ENCODE measurements at regions not wholly inside any gene's neighbourhood (a gene's known extent, or its start where the extent isn't known, plus 50 kb on each side); places are given as distances from the start of the nearest gene placed in this dataset.

DNA sequence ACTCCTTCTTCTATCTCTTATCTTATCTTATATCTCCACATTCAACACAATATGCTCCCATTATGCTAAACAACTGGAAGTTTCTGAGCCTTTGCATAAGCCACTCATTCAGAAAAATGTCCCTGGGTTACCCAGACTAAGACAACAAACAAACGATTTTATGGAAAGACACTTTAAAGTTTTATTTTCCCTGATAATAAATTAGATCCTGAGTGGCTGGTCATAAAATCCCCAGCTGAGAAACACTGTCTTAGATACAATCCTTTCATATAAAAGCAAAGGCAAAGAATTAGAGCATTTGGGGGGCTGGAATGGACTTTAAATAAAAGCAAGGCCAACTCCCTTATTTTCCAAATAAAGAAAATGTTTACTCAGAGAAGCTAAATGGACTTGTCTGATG lies 322.3 kb downstream of the GBE1 start:
- DNase-seq = no peak

DNA sequence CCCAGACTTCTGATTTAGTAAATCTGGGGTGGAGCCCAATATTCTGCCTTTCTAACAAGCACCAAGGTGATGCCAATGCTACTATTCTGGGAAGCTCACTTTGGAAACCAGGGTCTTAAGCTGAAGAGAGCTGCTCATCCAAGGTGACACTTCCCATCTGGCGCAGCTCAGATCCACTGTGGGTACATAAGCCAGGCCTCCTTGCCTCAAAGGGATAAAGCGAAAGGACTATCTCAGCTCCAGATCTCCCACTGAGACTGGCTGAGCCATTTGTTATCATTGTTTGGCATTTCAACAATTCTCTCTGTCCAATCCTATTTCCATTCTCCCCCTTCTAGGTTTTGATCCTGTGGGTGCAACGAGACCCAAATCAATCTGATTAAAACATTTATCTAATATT lies 323.8 kb downstream of the GBE1 start:
- no peak for DNase-seq

DNA sequence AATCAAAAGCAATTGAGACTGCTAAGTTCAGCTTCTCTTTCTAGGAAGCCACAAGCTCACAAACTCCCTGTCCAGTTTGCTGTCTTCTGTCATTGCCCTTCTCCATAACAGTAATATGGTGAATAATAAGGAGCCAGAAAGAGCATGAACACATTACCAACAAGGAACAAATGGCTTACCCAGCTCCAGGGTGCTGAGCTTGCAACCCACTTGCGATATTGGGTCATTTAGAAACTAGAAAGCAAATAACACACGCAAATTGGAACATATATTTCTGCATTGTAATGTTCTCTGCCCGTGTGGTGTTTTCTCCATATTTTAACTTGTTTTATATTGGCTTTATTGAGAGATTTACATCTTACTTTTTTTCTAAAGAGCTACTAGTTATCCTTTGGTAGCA lies 325.3 kb downstream of the GBE1 start:
- DNase-seq = no peak

DNA sequence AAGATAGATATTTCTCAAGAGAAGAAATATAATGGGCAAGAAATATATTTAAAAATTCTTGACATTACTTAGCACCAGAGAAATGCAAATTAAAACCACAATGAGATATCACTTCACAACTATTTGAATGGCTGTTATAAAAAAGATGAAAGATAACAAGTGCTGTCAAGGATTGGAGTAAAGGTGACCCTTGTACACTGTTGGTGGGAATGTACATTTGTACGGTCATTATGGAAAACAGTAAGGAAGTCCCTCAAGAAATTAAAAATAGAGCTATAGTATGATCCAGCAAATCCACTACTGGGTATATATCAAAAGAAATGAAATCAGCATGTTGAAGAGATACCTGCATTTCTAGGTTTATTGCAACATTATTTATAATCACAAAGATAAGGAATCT lies 326.4 kb downstream of the GBE1 start:
- DNase-seq = no peak

DNA sequence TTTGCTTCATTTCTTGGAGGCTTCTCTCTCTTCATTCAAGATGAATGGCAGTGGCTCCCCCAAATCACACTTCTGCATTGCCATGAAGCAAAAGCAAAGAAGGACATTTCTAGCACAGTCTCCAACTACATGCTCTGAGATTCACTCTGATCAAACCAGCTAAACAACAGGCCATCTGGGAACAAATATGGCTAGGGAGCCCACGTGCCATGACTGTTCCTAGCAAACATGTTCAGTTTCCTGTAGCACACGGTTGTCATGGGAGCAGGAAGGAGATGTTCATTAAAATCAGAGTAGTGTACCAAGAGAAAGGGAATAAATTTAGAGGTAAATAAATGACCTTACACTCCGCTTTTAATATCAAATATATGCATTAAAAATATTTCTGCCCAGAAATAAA lies 327.3 kb downstream of the GBE1 start:
- no peak for DNase-seq

DNA sequence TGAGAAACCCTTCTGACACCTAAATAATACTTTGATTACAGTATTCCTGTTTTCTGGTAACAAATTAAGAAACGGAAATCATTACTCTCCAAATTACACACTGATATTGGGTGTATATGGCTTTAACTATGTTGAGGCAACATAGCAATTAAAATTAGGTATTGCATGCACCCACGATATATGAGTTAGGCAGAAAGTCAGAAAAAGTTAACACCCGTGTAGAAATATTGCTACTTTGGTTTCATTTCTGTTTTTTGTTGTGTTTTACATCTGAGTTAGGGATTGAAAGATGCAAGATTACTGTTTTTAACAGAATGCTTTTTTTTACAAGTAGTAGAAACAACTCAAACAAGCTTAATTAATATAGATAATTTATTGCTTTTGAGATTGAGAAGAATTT lies 327.8 kb downstream of the GBE1 start:
- DNase-seq = no peak

DNA sequence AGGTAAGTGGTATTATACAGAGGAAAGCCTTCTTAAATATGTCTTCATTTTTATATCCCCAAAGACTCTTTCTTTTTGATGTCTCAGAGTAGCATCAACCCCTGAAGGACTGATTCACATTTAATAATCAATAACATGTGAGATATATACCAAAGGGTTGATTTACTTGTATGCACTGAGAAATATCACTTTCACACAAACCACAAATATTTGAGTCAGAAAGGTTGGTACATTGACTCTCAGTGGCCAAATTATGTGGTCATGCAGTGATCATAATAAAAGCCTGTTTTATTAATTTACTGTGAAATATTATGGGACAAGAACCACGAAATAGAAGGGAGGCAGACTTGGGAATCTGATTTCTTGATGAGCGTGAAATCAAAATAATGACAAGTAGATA lies 329.0 kb downstream of the GBE1 start:
- DNase-seq = no peak

DNA sequence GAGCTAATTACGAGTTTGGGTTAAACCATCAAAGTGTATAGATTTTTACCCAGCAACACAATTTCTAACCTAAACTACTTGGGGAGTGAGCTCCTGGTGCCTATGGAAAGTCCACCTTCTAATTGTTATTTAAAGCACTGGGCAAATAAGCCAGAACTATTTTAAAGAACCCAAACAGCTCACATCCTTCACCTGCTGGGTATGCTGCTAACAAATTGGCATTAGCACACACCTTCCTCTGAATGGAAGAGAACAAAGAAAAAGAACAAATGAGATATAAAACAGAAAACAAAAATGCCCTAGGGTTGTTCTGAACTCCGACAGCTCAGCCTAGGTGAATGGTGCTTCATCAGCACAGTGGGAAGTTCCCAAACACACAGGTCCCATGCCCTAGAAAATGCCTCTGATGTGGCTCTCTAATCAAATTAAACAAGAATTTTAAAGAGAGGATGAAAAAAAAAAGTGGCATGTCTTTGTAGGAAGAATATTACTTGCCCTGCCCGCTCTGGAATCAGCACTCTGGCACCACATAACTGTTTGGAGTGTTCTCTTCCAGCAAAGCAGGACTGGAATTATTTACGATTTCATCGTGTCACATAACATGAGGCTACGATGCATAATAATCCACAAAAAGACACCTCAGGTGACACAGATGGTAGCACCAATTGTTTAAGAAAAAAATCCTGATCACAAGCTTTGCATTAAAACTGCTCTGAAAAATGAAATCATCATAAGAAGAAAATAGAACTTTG lies 334.4 kb downstream of the GBE1 start:
- DNase-seq = no peak

DNA sequence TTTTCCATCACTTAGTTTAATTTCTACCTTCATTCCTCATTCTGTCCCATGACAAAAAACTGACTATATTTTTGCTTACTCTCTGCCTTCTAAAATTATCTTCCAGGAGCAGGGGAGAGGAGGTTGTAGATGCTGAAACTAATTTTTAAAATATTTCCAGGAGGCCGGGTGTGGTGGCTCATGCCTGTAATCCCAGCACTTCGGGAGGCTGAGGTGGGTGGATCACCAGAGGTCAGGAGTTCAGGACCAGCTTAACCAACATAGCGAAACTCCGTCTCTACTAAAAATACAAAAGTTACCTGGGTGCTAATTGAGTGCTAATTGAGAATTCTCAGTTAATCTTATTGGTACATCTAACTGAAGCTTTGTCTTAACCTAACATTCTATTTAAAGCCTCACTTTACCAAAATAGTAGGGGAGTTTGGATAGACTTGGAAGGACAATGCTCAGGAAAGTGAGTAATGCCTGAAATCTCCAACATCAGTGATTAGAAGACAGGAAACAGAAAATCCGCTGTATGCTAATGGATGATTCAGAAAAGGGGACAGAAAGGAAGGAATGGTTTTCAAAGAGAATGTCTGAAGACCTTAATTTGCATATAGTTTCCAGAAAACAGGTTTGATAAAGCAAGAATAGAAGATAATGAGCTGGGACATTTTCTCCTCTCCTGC lies 336.1 kb downstream of the GBE1 start:
- DNase-seq = no peak

DNA sequence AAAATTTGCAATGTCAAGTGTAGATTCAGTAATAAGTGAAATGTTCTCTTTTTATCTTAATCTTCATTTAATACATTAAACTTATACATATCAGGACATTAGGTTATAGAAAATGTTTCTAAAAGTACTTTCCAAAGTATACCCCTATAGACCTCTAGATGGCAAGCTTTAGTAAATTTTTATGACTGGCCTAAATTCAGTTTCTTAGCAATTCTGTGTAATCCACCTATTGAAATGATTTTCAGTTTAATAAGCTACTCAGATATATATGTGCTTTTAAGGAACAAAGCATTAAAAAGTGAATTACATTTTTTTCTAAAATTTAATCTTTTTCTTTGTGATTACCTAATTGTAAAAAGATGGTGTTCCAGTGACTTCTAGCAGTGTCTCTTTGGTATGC lies 342.2 kb downstream of the GBE1 start:
- no peak for DNase-seq

DNA sequence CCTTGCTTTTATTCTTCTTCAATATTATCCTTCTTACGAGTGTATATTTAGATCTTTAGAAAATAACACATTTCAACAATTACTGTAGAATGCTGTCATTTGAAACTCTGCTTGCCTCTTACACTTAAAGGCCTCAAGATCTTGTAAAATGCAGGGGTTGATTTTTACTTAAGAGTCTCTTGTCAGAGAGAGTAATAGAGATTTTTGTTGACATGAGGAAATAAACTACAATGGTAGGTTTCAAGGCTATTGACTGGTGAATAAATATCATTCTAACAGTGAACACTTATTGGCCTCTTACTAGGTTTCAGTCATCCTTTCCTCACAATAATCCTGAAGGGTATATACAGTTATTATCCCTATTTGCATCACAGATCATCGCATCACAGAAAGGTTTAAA lies 344.6 kb downstream of the GBE1 start:
- no peak for DNase-seq

DNA sequence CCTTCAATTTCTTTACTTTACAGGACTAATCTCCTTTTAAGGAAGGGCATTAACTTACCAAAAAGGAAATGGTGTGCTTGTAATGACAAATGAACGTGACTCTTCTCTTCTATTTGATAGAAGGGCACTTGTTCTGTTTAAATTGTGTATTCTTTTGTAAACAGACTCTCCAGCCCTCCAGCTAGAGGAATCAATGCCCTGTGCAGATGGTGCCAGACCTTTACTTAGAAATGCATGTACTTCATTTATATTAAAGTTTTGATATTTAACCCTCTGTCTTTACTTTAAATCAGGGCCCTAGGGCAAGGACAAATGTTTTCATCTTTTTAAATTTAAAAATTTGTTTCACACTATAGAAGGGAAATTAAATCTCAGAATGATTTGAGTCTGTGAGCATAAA lies 355.1 kb downstream of the GBE1 start:
- DNase-seq = no peak

DNA sequence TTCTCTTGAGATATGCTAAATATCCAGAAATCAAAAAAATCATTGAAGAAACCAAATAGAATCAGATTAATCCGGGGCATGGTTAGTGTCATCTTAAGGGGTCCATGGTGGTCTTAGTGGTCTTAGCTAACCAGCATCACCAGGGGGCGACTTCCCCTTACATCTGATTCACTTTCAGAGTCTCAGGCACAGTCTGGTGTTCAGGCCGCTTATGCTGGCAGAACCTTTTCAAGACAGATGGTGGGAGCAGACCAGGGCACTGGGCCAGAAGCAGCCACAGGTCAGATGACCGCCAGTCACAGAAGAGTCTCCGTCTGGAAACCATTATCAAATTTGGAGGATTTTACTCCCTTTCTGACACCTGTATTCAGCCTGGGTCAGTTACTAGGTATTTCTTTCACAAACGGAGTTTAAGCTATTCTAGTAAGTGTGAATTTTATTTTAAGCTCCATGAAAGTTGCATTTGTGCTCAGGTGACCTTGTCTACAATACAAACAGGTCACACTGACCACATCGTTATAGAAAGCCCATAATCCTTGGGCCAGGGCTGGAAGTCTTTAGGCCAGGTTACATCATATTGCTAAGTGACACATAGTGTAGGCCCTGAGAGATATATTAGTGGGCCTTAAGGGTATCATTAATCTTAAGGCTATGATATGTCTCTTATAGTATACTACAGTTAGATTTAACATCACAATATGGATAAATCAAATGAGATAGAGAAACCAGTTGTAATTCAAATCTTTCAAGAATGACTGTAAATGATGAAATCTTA lies 365.5 kb downstream of the GBE1 start:
- DNase-seq = no peak

DNA sequence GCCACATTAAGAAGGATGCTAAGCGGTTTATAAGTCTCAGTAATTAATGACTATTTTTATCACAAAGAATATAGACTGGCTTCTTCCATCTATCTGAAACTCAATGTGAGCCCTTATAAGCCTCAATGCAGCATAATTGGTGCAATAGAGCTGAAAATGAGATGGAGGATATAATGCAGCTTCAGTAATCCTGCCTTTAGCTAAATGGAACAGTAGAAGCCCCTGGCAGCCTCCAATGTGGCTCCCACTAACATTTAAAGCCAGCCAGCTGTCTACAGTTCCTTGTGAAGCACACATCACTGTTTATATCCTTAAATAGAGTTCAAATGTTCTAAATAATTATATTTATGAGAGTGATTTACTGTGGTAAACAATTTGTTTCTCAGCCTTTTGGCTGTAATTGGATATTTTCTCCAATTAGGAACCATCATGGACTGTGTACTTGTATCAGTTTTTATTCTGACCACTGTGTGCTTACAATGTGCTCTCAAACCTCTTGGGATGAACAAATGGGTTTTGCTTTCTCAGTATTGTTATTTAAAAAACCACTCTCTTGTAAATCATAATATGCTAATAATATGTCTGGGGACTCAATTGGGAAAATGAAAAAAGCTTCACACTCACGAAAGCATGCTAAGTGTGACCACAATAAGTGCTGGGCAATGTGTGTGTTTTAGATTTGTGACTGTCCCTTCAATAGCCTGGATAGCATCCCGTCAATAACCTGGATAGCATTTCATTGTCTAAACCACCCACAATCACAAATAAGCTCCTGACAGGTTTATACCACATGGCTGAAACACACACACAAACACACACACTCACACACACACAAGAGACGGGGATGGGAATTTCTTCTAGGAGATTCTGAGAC lies 366.6 kb downstream of the GBE1 start:
- no peak for DNase-seq

DNA sequence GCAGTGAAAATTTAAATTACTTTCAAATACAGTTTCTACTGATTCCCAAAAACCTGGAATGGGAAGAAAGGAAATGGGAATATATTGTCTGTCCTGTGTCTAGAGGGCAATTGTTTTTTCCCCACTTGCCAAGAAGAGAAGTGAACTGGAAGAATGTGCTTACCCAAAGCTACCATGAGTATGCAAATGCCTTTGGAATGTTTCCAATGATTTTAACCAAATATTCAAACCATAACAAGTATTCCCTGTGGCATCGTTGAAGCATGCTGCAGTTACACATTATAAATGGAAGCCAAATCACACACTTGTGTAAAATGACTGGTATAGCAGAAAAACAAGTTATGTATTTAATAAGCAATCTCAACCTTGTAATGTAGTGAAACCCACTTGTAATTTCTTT lies 368.2 kb downstream of the GBE1 start:
- no peak for DNase-seq

DNA sequence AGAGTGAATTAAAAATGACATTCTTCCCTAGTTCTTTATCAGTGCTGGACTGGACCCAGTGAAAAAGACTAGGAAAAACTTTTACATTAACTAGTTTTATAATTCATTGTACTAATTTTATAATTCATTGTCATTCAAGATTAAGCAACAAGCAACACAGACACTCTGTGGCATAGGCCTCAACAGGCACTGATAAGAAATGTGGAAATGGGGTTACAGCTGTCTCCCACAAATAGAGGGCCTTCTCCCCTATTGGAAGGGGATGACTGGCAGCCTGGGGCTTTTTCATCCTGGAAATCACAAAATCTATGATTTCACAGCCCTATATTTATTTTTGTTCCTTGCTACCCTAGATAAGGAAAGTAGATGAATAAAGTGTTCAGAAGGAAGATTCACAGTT lies 370.6 kb downstream of the GBE1 start:
- DNase-seq = no peak

DNA sequence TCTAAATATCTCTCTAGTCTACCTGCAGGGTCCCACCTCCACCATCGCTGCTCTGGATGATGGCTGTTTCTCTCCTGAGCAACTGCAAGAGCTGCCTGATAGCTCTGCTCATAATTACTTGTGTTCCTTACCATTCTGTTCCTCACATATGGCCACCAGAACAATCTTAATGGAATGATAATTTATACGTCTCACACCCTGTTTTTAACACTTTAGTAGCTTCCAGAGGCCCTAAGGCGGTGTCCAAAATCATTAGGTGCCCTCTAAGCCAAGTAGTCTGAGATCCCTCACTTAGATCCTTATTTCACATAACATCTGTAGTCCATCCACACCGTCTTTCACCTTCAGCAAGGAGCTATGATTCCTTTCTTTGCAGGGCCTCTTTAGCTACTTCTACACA lies 373.3 kb downstream of the GBE1 start:
- no peak for DNase-seq

DNA sequence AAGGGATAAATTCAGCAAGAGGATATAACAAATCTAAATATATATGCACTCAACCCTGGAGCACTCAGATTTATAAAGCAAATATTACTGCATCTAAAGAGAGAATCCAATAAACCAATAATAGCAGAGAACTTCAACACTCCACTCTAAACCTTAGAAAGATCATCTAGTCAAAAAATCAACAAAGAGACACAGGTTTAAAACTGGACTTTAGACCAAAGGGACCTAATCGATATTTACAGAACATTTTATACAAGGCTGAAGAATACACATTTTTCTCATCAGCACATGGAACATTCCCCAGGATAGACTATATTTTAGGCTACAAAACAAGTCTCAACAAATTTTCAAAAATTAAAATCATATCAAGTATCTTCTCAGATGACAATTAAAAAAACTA lies 379.0 kb downstream of the GBE1 start:
- DNase-seq = no peak

DNA sequence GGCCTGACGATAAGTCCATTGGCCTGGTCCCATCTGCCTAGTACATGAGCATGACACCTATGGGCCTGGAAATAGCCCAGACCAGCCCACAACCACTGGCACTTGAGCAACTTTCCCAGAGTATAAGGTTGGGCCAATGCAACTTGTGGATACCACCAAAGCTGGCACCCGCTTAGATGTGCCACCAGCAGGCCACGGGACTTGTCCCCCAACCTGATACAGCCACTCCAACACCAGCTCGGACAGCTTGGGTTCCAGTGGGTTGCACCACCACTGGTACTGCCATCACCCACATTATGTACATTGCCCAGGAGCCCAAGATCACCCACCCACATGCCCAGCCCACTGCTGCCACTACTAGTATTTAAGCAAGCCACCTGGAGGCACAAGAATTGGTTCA lies 381.2 kb downstream of the GBE1 start:
- no peak for DNase-seq

DNA sequence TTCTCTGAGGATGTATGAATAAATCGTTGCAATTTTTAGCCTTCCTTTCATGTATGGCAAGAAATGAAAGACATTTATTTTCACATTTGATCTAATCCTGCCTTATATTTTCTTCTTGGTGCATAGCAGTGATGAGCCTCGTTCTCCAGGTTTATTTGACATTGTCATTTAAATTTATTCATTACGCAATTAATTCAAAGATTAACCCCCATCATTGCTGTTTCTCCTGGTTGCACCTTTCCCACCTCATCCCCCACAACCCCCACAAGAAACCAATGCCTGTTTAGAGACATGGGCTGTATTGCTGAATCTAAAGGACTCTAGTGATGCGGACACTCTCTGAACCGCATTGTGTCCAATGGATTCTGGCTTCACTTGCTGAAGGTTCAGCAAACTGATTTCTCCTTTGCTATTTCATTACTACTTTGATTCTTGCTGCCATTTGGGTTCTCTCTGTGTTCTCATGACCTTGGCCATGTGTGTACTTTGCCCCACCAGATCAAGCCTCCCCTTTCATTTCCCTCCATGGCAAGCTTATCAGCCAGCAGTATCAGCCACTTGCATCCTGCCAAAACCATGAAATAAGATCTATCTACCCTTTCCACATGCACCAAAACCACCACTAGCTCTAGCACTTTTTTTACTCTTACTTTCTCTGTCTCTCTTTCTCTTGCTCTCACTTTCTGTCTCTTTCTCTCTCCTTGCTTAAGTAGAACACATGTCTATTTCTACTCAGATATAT lies 382.7 kb downstream of the GBE1 start:
- DNase-seq = no peak

DNA sequence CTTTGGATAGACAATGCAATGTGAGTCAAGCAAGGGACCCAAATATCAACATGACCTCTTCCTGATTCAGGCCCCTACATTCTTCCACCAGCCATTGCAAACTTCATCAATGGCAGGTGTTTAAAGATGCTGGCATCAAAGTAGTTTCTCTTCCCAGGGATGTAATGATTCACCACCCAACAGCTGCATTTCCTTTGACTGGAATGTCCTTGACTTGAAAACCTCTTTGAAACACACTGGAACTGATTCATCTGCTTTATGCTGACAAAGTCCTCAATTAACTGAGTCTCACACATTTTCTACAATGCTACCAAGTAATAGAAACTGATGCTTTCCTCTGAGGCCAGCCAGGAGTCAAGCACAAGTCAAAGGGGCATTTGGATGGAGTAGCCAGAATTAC lies 385.5 kb downstream of the GBE1 start:
- no peak for DNase-seq

DNA sequence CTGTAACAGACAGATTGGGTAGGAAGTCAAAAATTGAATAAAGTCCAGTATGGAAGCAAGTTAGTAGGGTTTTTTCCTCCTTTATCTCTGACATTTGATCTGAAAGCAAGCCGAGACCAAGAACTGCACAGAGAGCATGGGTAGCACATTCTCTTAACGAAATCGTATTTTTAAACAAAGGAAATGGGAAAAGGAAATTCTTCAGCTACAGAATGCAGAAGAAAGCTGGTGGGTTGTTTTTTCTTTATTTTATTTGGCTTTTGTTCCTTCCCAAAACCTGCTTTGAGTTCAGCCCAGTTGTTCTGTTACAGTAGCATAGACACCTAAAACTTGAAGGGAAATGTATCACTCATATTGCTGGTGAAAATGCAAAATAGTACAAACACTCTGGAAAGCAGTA lies 397.0 kb downstream of the GBE1 start:
- DNase-seq = no peak
